ENCODE measurements at regions not wholly inside any gene's neighbourhood (a gene's known extent, or its start where the extent isn't known, plus 50 kb on each side); places are given as distances from the start of the nearest gene placed in this dataset.

GRCh38 chr6:137722749-137723272, 144.2 kb upstream of the TNFAIP3 start:
- TF ChIP-seq CTCF (IDR thresholded peaks at IDR 0.05; ENCODE audit: low read length) (no peak), EZH2 (IDR thresholded peaks at IDR 0.05; ENCODE audit: borderline replicate concordance, low read length) (no peak)

All from OCI-LY1 (cell line).